Caki2 (cell line): ENCODE measurements at regions not wholly inside any gene's neighbourhood (a gene's known extent, or its start where the extent isn't known, plus 50 kb on each side); places are given as distances from the start of the nearest gene placed in this dataset.

ENCODE experiments used
- DNase-seq: peaks from one replicate; pipeline ENCODE4 v3.0.0-alpha.2; 2015; ENCODE audit warnings: low read depth
- in situ Hi-C: cut with HindIII; loops from 2 replicates; pipeline ENCODE4 v1.10.0; 2016; ENCODE audit warnings: low sequenced_read_pairs, low pct_unique_long_range_greater_than_20kb, mixed read lengths

GRCh38 chr15:58235961-58236360, 97.8 kb downstream of the AQP9 start:
- DNase-seq = no peak
- in situ Hi-C loops = no loop called here

- peak; percentile 65 for DNase-seq
- in situ Hi-C loops = no loop called here
Measured at GRCh38 chr15:58240191-58240932, 102.2 kb downstream of the AQP9 start.

GRCh38 chr15:58241872-58242271, 103.7 kb downstream of the AQP9 start:
- DNase-seq = no peak

GRCh38 chr15:58243070-58243469, 104.9 kb downstream of the AQP9 start:
- in situ Hi-C loops = no loop called here
- DNase-seq = no peak

More at GRCh38 chr15:58241872-58242271, 103.7 kb downstream of the AQP9 start:
- in situ Hi-C loops = no loop called here

GRCh38 chr15:58244536-58244935, 106.4 kb downstream of the AQP9 start:
- DNase-seq = no peak
- in situ Hi-C loops = no loop called here

GRCh38 chr15:58246041-58246440, 107.9 kb downstream of the AQP9 start:
- in situ Hi-C loops = no loop called here

GRCh38 chr15:58247855-58248842, 110.0 kb downstream of the AQP9 start:
- no peak for DNase-seq
- in situ Hi-C loops = no loop called here

More at GRCh38 chr15:58246041-58246440, 107.9 kb downstream of the AQP9 start:
- no peak for DNase-seq

- in situ Hi-C loops = no loop called here
- DNase-seq = no peak
Measured at GRCh38 chr15:58249646-58250312, 111.6 kb downstream of the AQP9 start.

- DNase-seq = no peak
- in situ Hi-C loops = no loop called here
Measured at GRCh38 chr15:58252586-58253323, 114.6 kb downstream of the AQP9 start.

- in situ Hi-C loops = no loop called here
- no peak for DNase-seq
Measured at GRCh38 chr15:58257776-58258325, 119.7 kb downstream of the AQP9 start.

- in situ Hi-C loops = no loop called here
- DNase-seq = no peak
Measured at GRCh38 chr15:58258501-58259292, 120.5 kb downstream of the AQP9 start.

GRCh38 chr15:58260205-58260724, 122.1 kb downstream of the AQP9 start:
- in situ Hi-C loops = no loop called here

GRCh38 chr15:58260725-58261267, 122.6 kb downstream of the AQP9 start:
- no peak for DNase-seq
- in situ Hi-C loops = no loop called here

More at GRCh38 chr15:58260205-58260724, 122.1 kb downstream of the AQP9 start:
- no peak for DNase-seq

GRCh38 chr15:58261368-58261767, 123.2 kb downstream of the AQP9 start:
- DNase-seq = no peak
- in situ Hi-C loops = no loop called here

GRCh38 chr15:58264053-58264971, 126.1 kb downstream of the AQP9 start:
- DNase-seq = no peak
- in situ Hi-C loops = no loop called here

GRCh38 chr15:58267051-58267450, 128.9 kb downstream of the AQP9 start:
- in situ Hi-C loops = no loop called here
- no peak for DNase-seq
